Activated CD4-positive, alpha-beta T cell treated with anti-CD3 and anti-CD28 coated beads for 24 hours (primary cell): ENCODE measurements at regions not wholly inside any gene's neighbourhood (a gene's known extent, or its start where the extent isn't known, plus 50 kb on each side); places are given as distances from the start of the nearest gene placed in this dataset.

Experiments used
- DNase-seq, 2 donors: peaks; one replicate each; pipeline ENCODE4 v3.0.0-alpha.2; 2020; ENCODE audit warnings: low read depth in 2 of 2

DNA sequence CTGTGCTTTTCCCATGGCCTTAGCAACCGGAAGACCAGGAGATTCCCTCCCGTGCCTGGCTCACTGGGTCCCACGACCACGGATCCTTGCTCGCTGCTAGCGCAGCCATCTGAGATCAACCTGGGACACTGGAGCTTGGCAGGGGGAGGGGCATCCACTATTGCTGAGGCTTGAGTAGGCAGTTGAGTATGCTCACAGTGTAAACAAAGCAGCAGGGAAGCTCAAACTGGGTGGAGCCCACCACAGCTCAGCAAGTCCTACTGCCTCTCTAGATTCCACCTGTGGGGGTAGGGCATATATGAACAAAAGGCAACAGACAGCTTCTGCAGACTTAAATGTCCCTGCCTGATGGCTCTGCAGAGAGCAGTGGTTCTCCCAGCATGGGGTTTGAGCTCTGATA lies 697.0 kb downstream of the SORCS1 start:
- DNase-seq = no peak

DNA sequence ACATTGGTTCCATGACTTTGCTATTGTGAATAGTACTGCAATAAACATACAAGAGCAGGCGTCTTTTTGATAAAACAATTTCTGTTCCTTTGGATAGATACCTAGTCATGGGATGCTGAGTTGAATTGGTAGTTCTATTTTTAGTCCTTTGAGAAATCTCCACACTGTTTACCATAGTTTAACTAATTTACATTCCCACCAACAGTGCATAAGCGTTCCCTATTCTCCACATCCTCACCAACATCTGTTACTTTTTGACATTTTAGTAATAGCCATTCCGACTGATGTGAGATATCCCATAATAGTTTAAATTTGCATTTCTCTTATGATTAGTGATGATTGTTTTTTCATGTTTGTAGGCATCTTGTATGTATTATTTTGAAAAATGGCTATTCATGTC lies 707.0 kb downstream of the SORCS1 start:
- no peak for DNase-seq

DNA sequence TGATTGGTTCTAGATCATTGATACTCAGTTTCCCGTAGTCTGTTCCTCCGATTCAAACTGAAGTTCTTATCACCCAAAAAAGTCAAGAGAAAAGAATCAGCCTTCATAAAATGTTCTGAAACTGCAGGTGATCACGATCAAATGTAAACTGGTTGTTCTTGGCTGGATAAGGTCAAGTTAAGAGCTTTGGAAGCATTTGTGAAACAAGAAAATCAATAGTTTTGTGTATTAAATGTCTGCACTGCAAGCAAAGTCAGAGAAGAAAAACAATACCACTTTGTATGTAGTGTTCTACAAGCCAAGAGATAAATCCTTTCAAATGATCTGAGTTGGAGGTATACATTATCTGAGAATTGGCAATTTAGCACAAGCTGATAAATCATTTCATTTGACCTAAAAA lies 710.3 kb downstream of the SORCS1 start:
- no peak for DNase-seq

DNA sequence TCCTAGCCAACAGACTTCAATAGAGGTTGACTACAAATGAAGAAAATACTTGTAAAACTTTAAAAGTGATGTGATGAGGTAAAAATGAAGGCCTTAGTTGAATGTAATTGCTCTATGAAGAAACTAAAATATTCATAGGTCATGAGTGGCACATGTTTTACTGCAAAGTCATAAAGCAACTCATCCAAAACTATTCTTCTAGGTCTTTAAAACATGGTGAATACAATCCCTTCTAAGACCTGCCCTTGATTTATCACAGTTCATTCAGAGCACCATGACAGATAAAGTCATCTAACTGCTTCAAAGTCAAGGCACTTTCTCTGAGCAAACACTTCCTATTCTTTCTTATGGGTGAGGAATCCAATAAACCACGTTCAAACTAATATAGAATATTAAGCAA lies 713.5 kb downstream of the SORCS1 start:
- DNase-seq = no peak

- DNase-seq = no peak
Observed at GRCh38 chr10:106446920-106447319, 717.6 kb downstream of the SORCS1 start.

- no peak for DNase-seq
Observed at GRCh38 chr10:106442223-106442622, 722.3 kb downstream of the SORCS1 start.

- no peak for DNase-seq
Observed at GRCh38 chr10:106440767-106441166, 723.7 kb downstream of the SORCS1 start.

- DNase-seq = no peak
Observed at GRCh38 chr10:106440355-106440754, 724.2 kb downstream of the SORCS1 start.

DNA sequence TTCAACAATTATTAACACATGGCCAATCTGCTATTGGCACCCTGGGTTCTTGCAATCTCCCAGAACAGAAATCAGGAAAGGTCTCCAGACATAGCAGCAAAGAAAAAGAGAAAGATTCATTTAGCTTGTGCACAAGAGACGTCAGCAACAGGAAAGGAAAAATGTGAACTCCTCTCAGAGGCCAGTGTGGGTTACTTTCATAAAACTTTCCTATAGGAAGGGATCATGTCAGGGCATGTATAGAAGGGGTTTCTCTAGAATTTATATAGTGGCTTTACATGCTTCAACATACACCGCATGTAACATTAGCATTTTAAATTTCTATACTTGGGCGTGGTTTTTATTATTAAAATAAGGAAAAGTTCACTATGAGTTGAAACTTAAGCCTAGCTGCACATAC lies 725.1 kb downstream of the SORCS1 start:
- DNase-seq = no peak

GRCh38 chr10:106438386-106438785 lies 726.1 kb downstream of the SORCS1 start:
- no peak for DNase-seq

DNA sequence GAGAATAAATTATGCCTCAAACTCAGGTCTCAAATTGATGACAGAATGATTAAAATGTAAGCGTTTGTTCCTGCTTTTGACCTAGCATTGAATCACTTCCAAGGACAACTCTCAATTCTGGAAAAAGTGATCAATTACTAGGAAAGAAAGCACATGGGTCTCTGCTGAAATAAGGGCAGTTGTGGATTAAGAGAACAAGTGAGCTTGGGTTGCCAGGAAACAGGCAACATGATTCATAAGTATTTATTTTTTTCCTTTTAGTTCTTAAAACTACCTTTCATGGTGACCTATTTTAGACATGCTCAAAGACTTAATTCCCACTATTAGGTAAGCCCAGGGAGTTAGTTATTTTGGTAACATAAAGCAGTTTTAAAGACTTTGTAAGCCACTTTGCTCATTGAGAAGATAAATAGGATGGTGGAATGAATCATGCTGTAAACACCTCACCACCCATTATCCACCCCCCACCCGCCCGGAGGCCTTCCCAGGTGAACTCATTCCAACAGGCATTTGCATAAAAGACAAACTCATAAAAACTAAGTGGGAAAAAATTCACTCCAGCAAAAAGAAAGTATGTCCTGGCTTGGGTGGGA lies 728.3 kb downstream of the SORCS1 start:
- no peak for DNase-seq

DNA sequence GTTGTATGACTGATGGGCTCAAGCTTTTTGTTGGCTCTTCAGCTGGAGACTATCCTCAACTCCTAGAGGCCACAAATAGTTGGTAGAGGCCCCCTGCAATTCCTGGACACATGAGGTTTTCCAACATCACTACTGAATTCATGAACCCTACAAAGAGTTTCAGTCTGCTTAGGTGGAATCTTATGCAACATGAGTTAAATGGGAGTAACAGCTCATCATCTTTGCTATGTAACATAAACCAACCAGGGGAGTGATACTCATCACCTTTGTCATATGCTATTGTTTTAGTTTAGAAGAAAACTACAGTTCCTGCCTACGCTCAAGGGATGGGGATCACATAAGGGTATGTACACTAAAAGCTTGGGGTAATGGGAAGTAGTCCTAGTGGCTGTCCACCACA lies 729.4 kb downstream of the SORCS1 start:
- no peak for DNase-seq

DNA sequence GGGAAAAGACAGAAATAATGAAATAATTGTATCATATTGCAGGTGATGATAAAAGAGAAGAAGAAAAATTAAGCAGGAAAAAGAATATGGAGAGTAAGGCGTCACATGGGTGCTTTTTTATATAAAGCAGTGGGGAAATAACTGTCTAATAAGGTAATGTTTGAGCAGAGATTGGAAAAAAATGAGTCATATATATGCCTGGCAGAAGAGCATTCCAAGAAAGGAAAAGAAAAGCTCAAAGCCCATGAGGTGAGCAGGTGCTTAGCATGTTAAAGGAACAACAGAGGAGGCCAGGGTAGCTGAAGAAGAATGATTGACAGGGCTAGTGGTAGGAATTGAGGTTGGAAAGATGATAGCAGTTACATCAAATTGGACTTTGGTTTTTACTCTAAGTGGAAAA lies 739.5 kb downstream of the SORCS1 start:
- no peak for DNase-seq

GRCh38 chr10:106424054-106424453 lies 740.5 kb downstream of the SORCS1 start:
- DNase-seq = no peak

GRCh38 chr10:106410331-106410730 lies 754.2 kb downstream of the SORCS1 start:
- DNase-seq = no peak

- no peak for DNase-seq
Observed at GRCh38 chr10:106405141-106405540, 759.4 kb downstream of the SORCS1 start.

- DNase-seq = no peak
Observed at GRCh38 chr10:106402458-106402857, 762.0 kb downstream of the SORCS1 start.

DNA sequence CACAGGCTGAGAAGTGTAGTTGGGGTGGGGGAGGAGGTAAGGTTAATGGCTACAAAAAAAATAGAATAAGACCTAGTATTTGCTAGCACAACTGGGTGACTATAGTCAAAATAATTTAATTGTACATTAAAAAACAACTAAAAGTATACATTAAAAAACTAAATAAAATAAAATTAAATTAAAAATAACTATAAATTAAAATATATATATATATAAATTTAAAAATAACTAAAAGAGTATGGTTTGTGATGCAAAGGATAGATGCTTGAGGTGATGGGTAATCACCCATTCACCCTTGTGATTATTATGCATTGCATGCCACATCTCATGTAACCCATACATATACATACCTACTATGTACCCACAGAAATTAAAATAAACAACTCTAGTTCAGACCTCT lies 762.5 kb downstream of the SORCS1 start:
- no peak for DNase-seq

- no peak for DNase-seq
Observed at GRCh38 chr10:106401161-106401560, 763.3 kb downstream of the SORCS1 start.

DNA sequence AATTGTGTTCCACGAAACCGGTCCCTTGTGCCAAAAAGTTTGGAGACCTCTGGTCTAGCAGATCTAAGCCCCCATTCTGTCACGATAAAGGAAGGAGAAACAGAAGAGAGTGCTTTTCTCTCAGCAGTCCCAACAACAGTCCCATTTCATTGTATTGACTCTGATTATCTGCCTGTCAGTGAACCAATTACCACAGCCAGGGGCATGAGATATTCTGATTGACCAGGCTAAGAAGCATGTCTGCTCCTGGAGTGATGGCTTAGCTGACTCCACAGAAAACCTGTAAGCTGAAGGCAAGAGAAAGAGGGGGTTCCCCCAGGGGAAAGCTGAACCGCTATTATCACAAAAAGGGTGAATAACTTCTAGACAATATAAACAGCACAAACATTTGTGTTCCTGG lies 765.4 kb downstream of the SORCS1 start:
- no peak for DNase-seq

DNA sequence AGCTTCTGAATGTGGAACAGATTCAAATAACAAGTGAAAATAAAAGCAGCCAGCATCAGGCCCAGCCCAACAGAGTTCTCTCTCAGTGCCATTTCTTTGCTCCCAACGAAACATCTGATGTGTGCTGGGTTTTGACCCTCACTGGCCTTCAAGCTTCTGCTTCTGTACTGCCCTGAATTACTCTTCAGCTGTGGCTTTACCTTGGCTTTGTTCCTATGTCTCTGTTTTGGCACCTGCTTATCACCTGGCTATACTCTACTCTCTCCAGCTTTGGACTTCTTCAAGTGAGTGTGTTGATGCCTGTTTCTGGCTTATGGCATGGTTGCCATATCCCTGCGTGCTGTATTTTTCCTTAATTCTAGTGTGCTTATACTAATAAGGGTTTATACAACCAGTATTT lies 768.3 kb downstream of the SORCS1 start:
- DNase-seq = no peak

DNA sequence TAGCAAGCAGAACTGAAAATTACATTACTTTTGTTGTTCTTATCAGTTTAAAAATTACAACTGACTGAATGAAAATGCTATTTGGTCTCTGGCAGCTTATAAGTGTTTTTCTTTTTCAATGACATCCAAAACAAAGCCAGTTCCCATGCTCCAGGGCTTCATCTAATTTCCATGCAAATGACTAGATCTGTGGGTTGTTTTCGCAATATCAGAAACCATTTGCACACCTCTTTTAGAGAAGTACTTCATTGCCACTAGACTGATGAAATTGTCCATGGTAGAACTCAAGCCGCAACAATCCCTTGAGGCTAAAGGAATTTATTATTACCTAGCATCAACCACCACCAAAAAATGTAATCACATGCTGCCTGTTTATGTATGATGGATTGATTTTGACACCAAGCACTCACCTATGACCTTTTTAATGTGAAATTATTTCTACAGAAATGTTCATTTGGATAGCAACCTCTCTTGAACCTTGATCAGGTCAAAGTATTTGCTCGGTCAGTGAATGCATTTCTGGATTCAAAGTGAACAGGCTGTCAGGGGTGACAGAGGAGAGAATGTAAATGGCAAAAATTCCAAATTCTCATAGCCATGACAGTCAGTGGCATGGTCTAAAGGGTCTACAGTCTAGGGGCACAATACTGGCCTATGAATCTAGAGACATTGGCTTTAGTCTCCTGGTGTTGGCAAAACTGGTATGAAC lies 769.3 kb downstream of the SORCS1 start:
- no peak for DNase-seq

- no peak for DNase-seq
Observed at GRCh38 chr10:106392778-106393177, 771.7 kb downstream of the SORCS1 start.

GRCh38 chr10:106387063-106387462 lies 777.4 kb downstream of the SORCS1 start:
- no peak for DNase-seq
